CD14-positive monocyte (primary cell): ENCODE measurements at regions not wholly inside any gene's neighbourhood (a gene's known extent, or its start where the extent isn't known, plus 50 kb on each side); places are given as distances from the start of the nearest gene placed in this dataset.
A peak's percentile ranks its signal among the peaks of the same experiment; 100 is the strongest.

Source experiments
- DNase-seq, 3 donors: peaks; one replicate each; pipeline ENCODE4 v3.0.0-alpha.2; 2011 to 2022
- H2AFZ ChIP-seq: 2 replicates; pipeline ENCODE4 v1.6.0; 2012; ENCODE audit warnings: mild to moderate bottlenecking, low read depth, low read length, inconsistent platforms; ENCODE audit not compliant: insufficient read depth, poor library complexity, severe bottlenecking
- H3K27ac ChIP-seq, 2 donors: 1 replicate in 1 of 2; 2 replicates in 1 of 2; pipeline ENCODE4 v1.5.1; 2012 to 2013; ENCODE audit warnings: low read length in 2 of 2, control low read depth in 1 of 2, inconsistent platforms in 1 of 2, low read depth in 1 of 2, mild to moderate bottlenecking in 1 of 2
- H3K27me3 ChIP-seq, 2 donors: one replicate each; pipeline versions ENCODE4 v1.6.0 to v1.6.1; 2011 to 2013; ENCODE audit warnings: low read length in 2 of 2; ENCODE audit not compliant: control insufficient read depth in 2 of 2, insufficient read depth in 2 of 2
- H3K36me3 ChIP-seq, 2 donors: replicated peaks in 1 of 2; 1 replicate in 1 of 2; 2 replicates in 1 of 2; pipeline versions ENCODE4 v1.5.1 to v1.6.1; 2012 to 2013; ENCODE audit warnings: low read length in 2 of 2, control low read depth in 1 of 2, inconsistent platforms in 1 of 2, mild to moderate bottlenecking in 1 of 2; ENCODE audit not compliant: insufficient read depth in 2 of 2, control insufficient read depth in 1 of 2
- H3K4me1 ChIP-seq, 2 donors: 1 replicate in 1 of 2; 2 replicates in 1 of 2; pipeline versions ENCODE4 v1.5.1 to v1.6.1; 2012 to 2013; ENCODE audit warnings: low read length in 2 of 2, control low read depth in 1 of 2, inconsistent platforms in 1 of 2, mild to moderate bottlenecking in 1 of 2, moderate library complexity in 1 of 2; ENCODE audit not compliant: insufficient read depth in 2 of 2, control insufficient read depth in 1 of 2
- H3K4me2 ChIP-seq: replicated peaks from 2 replicates; pipeline ENCODE3; 2012; ENCODE audit warnings: low read length, moderate library complexity, mild to moderate bottlenecking; ENCODE audit not compliant: poor library complexity, severe bottlenecking; ENCODE audit errors: extremely low read depth
- H3K4me3 ChIP-seq, 3 experiments: fragments of 200-600 bp in 1 of 3; sonication (generic) in 1 of 3; replicated peaks in 1 of 3; 1 replicate in 2 of 3; 2 replicates in 1 of 3; pipeline ENCODE4 v1.5.1; 2011 to 2013; ENCODE audit warnings: low read length in 3 of 3, mild to moderate bottlenecking in 3 of 3, control low read depth in 2 of 3, low read depth in 2 of 3, inconsistent platforms in 1 of 3, moderate library complexity in 1 of 3
- H3K79me2 ChIP-seq: 2 replicates; pipeline ENCODE4 v1.6.0; 2012; ENCODE audit warnings: mild to moderate bottlenecking, control low read depth, inconsistent platforms, low read length, moderate library complexity; ENCODE audit not compliant: insufficient read depth
- H3K9ac ChIP-seq: 2 replicates; pipeline ENCODE4 v1.6.0; 2017; ENCODE audit warnings: low read length, mild to moderate bottlenecking; ENCODE audit not compliant: insufficient read depth, poor library complexity, severe bottlenecking
- H3K9me3 ChIP-seq, 2 donors: replicated peaks in 1 of 2; 1 replicate in 1 of 2; 2 replicates in 1 of 2; pipeline versions ENCODE4 v1.5.1 to v1.6.1; 2012 to 2013; ENCODE audit warnings: low read length in 2 of 2, control low read depth in 1 of 2; ENCODE audit not compliant: control insufficient read depth in 1 of 2, insufficient read depth in 1 of 2
- H4K20me1 ChIP-seq: 2 replicates; pipeline ENCODE4 v1.6.0; 2012; ENCODE audit warnings: mild to moderate bottlenecking, low read length, control low read depth, moderate library complexity; ENCODE audit not compliant: insufficient read depth
- H3K27ac Mint-ChIP-seq, 7 donors: one replicate each; pipeline ENCODE4 v1.8.0; 2020; ENCODE audit warnings: mild to moderate bottlenecking in 7 of 7, mixed read lengths in 7 of 7, moderate library complexity in 6 of 7, inconsistent platforms in 2 of 7
- H3K27me3 Mint-ChIP-seq, 3 donors: one replicate each; pipeline ENCODE4 v1.8.0; 2021 to 2022; ENCODE audit warnings: low read depth in 3 of 3, mild to moderate bottlenecking in 3 of 3, mixed read lengths in 3 of 3, moderate library complexity in 3 of 3, inconsistent platforms in 1 of 3
- H3K36me3 Mint-ChIP-seq, 2 donors: one replicate each; pipeline ENCODE4 v1.8.0; 2020; ENCODE audit warnings: mixed read lengths in 2 of 2, inconsistent platforms in 1 of 2, mild to moderate bottlenecking in 1 of 2
- H3K4me1 Mint-ChIP-seq: one replicate; pipeline ENCODE4 v1.8.0; 2020; ENCODE audit warnings: mild to moderate bottlenecking, mixed read lengths
- H3K4me3 Mint-ChIP-seq, 2 donors: one replicate each; pipeline ENCODE4 v1.8.0; 2020; ENCODE audit warnings: mild to moderate bottlenecking in 2 of 2, mixed read lengths in 2 of 2, moderate library complexity in 1 of 2
- H3K9me3 Mint-ChIP-seq, 7 donors: one replicate each; pipeline ENCODE4 v1.8.0; 2020 to 2022; ENCODE audit warnings: mixed read lengths in 7 of 7, mild to moderate bottlenecking in 6 of 7, moderate library complexity in 6 of 7, inconsistent platforms in 2 of 7
- WGBS: methylation state at CpG from one replicate; pipeline ENCODE4 v1.1.5; 2013; ENCODE audit warnings: missing lambda C conversion rate; ENCODE audit not compliant: insufficient coverage; 5-methylcytosine and 5-hydroxymethylcytosine counted together
- intact Hi-C, 2 donors: fragments of 100-400 bp; cut with micrococcal nuclease; formaldehyde crosslinking; loops; one replicate each; pipeline versions ENCODE4 v1.15.0 to v1.15.1; 2023
- TF ChIP-seq, protein P1 (sequence below): fragments of 200-600 bp; IDR thresholded peaks from one replicate; pipeline ENCODE4 v1.8.0; 2022; ENCODE audit warnings: antibody characterized with exemption, mild to moderate bottlenecking

DNA sequence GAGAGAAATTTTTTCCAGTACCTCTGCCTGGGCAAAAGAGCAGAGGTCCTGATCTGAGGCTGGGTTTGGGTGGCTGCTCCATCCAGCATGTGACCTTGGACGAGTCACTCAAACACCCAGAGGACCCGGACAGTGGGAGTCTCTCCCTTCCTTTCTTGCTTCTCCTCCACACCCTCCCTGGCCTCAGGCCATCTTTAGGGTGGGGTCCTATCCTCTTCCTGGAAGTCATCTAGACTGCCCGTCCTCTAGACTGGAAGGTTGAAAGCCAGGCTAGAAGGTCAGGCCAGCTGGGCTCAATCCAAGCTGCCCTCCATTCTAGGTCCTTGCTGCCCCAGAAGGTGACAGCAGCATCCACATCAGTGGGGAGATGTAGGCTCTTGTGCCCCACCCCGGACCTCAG, 599.5 kb downstream of the MATN1 start:
- H3K36me3 ChIP-seq: no peaks in the 10 kb centered on the region
- Mint-ChIP-seq H3K27me3 (peaks cover 2 to 3% (median 2%) of the 10 kb centered on the region in 3 donors), H3K27ac (no peak overlapping the region), H3K36me3 (peaks cover 5 to 22% of the 10 kb centered on the region in 2 donors), H3K4me3 (no peak overlapping the region), H3K4me1 (peaks cover 64% of the 10 kb centered on the region), H3K9me3 (peaks cover 0 to 20% (median 6%) of the 10 kb centered on the region in 7 donors)
- peaks cover 32 to 44% of the 10 kb centered on the region in 2 donors for H3K4me1 ChIP-seq
- H3K27ac ChIP-seq: no peak overlapping the region
- no peak overlapping the region for H3K4me2 ChIP-seq
- no peak for DNase-seq
- H3K79me2 ChIP-seq: no peaks in the 10 kb centered on the region
- WGBS: 48% methylated on average over 3 of the region's 4 CpGs
- no peak overlapping the region for H3K9ac ChIP-seq
- intact Hi-C loops: no loop called here
- H2AFZ ChIP-seq: no peak overlapping the region
- no peaks in the 10 kb centered on the region for H3K27me3 ChIP-seq
- TF ChIP-seq, protein P1, sequence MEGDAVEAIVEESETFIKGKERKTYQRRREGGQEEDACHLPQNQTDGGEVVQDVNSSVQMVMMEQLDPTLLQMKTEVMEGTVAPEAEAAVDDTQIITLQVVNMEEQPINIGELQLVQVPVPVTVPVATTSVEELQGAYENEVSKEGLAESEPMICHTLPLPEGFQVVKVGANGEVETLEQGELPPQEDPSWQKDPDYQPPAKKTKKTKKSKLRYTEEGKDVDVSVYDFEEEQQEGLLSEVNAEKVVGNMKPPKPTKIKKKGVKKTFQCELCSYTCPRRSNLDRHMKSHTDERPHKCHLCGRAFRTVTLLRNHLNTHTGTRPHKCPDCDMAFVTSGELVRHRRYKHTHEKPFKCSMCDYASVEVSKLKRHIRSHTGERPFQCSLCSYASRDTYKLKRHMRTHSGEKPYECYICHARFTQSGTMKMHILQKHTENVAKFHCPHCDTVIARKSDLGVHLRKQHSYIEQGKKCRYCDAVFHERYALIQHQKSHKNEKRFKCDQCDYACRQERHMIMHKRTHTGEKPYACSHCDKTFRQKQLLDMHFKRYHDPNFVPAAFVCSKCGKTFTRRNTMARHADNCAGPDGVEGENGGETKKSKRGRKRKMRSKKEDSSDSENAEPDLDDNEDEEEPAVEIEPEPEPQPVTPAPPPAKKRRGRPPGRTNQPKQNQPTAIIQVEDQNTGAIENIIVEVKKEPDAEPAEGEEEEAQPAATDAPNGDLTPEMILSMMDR: no peak
- peaks cover 0 to 11% of the 10 kb centered on the region in 2 donors for H3K9me3 ChIP-seq
- H4K20me1 ChIP-seq: no peaks in the 10 kb centered on the region
- no peak overlapping the region for H3K4me3 ChIP-seq

DNA sequence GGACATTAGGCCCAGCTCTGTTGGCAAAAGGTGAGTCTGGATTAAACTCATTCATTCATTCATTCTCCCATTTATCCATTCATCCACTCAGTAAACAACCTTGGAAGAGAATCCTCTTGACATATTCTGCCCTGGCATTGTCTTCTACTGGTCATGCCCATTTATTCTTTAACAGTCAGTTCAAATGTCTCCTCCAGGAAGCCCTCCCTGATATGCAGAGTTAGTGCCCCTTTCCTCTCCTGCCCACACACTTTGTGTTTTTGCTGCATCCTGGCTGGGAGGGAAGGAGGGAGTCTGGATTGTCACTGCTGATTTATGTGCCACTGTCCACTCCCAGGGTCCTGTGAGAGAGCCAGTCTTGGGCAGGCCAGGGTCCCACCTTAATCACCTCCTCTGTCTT, 600.3 kb downstream of the MATN1 start:
- H3K27me3 ChIP-seq: no peaks in the 10 kb centered on the region
- H3K9me3 ChIP-seq: peaks cover 0 to 5% of the 10 kb centered on the region in 2 donors
- TF ChIP-seq, protein P1: no peak
- Mint-ChIP-seq H3K4me1 (peaks cover 55% of the 10 kb centered on the region), H3K27ac (peak overlapping the region in 2 of 7 donors; percentile 10 to 25), H3K4me3 (no peak overlapping the region), H3K9me3 (peaks cover 0 to 18% (median 2%) of the 10 kb centered on the region in 7 donors), H3K27me3 (peaks cover 2 to 4% (median 3%) of the 10 kb centered on the region in 3 donors), H3K36me3 (peaks cover 0 to 14% of the 10 kb centered on the region in 2 donors)
- no peak overlapping the region for H3K4me3 ChIP-seq
- H3K27ac ChIP-seq: no peak overlapping the region
- peaks cover 28 to 41% of the 10 kb centered on the region in 2 donors for H3K4me1 ChIP-seq
- H4K20me1 ChIP-seq: no peaks in the 10 kb centered on the region
- intact Hi-C loops: no loop called here
- no peak overlapping the region for H3K4me2 ChIP-seq
- H2AFZ ChIP-seq: no peak overlapping the region
- no peaks in the 10 kb centered on the region for H3K79me2 ChIP-seq
- DNase-seq: no peak
- H3K9ac ChIP-seq: no peak overlapping the region
- H3K36me3 ChIP-seq: no peaks in the 10 kb centered on the region
